GM18858 (cell line): ENCODE measurements at regions not wholly inside any gene's neighbourhood (a gene's known extent, or its start where the extent isn't known, plus 50 kb on each side); places are given as distances from the start of the nearest gene placed in this dataset.

Source experiments
- ATAC-seq: cut with Tn5 transposase; IDR thresholded peaks from one replicate; pipeline ENCODE4 v1.9.1; 2021; ENCODE audit not compliant: unreplicated experiment

DNA sequence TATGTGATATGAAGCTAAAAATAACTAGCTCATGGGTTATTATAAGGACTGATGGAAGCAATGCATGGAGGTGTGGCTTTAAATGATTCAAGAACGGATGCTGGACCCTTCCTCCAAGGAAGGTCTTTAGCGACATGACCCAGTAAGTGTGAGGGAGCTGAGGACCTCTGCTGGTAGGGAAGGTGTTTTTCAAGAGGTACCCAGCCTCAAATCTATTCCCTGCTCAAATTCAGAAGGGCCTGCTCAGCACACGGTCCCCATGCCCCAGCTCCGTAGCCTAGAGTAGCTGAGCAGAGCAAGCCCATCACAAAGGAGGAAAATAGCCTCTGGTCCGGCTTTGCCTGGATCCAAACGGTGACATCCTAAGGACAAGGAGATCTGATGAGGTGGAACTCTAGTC is 266.2 kb upstream of the IGF1R start:
- no peak for ATAC-seq

DNA sequence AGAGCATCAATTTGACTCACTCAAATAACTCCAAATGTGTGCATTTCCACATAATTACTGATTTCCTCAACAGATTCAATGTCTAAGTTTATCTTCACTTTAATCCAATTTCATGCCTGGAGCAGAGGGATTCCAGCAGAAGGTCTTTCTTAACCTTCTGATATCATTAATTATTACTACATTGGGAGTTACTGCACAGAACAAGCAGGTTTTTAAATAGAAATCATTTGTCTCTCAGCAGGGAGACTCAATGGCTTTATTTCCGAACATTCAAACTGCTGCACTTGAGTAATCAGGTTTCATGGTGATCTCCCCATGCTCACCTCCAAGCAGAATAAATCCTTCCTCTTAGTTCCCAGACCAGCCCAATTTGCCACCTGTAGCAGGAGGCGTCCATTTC is 264.8 kb upstream of the IGF1R start:
- ATAC-seq = no peak

DNA sequence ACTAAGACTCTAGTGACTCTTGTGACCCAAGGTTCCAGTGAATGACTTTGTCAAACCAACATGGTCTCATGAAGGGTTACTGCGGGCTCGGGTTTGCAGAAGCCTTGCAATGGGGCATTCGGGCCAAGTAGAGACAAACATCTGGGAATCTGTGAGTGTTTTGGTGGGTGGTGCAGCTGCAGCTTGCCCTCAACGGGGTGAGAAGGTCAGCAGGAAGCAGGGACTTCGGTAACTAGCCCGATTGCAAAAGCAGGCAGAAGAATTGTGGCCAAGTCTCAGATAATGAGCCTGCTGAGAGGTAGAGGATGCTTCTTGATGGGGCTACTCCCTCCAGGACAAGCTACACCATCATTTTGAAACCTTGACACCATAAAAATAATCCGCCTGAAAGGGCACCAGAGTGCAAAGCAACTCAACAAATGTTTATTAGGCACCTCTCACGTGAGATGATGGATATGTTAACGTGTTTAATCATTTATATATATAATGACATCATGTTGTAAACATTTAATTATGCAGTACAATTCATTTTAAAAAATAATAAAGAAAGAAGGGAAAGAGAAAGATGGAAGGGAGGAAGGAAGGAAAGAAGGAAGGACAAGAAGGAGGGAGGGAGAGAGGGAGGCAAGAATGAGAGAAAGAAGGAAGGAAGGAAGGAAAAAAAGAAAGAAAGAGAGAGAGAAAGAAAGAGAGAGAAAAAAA is 263.9 kb upstream of the IGF1R start:
- no peak for ATAC-seq

DNA sequence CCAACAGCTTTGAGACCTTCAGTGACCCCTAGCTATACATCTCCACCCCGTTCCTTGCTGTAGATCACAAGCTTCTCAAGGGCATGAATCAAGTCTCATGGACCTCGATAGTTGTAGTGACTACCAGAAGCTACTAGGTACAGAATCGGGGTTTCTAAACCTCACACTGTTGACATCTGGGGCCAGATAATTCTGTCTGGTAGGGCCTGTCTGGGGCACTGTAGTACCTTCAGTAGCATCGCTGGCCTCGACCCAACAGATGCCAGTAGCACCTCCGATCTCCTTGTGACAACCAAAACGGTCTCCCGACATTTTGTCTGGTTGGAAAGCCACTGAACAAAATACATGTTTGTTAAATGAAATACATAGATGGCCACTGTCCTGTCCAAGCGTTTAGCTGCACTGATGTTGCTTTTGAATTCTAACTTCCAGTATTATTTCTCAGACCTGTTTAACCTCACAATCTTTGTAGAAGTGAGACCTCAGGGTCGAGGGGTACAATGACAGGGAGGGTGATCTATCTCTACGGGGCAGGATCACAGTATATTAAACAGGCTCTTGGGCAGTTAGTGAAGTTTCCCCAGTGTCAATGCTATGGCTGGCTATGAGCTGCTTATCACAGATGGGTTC is 262.5 kb upstream of the IGF1R start:
- ATAC-seq = no peak

DNA sequence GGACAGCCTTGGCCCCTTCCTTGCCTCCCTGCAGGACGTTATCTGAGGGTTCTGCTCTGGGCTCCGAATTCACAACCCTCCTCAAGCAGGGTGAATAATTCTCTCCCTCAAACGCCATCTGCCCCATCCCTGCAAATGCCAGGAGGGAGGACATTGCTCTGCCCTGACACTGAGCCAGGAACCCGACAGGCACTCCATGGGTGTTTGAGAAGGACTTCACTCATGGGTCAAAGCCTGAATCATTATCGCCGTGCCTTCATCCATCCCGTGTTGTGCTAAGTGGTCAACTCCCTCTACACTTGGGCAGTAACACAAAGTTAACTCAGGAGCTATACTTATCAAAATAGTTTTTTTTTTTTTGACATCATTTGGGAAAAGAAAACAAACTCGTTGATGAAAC is 261.8 kb upstream of the IGF1R start:
- no peak for ATAC-seq

DNA sequence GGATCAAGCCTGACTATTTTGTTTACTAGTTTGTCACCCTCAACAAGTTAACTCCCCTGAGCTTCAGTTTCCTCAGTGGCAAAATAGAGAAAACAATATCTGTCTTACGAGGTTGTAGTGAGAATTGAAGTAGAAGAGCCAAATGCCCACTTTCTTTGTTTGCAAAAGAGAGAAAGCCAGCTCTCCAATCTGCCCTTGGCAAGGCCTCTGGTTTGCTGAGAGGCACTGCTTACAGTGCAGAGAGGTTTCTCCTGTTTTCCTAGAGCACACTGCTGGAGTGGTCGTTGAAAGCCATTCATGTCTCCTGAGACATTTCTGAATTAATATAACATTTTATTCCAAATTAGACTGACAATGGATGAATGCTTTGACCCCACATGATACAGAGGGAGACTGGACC is 260.5 kb upstream of the IGF1R start:
- ATAC-seq = no peak

DNA sequence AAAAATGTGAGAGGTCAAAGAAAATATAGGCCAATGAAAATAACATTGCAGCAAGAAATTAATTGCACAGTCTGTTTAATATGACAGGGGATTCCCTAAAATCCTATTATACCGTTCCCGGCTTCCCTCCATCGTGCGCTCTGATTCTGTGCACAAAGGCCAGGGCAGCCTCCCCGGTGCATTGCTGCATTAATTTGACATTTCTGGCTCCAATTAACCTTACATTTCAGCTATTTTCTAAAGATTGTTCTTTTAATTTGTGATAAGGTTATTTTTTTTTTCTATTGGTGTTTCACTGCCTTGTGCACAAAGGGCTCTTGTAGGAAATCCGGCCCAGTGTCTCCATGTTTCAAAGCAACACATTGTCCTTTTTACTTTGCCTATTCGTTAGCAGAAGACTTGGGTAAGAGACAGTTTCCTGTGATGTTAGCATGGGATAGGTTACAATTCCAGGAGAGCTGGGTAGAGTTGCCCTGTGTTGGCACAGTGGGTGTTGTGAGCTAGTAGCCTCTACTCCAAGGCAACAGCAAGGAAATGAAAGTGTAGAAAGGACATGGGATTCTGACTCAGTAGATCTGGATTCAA is 257.3 kb upstream of the IGF1R start:
- no peak for ATAC-seq

DNA sequence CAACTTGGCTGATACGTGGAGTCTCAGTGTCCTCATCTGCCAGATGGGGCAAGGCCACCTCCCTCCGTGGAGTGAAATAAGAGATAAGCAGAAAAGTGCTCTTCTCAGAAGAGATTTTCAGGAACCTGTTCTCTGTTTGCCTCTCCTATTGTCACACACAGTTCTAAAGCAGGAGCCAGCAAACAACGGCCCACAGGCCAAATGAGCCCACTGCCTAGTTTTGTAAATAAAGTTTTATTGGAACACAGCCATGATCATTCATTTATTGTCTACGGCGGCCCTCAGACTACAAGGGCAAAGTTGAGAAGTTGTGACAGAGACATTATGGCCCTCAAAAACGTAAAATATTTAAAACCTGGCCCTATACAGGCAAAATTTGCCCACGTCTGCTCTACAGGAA is 256.8 kb upstream of the IGF1R start:
- ATAC-seq = no peak

DNA sequence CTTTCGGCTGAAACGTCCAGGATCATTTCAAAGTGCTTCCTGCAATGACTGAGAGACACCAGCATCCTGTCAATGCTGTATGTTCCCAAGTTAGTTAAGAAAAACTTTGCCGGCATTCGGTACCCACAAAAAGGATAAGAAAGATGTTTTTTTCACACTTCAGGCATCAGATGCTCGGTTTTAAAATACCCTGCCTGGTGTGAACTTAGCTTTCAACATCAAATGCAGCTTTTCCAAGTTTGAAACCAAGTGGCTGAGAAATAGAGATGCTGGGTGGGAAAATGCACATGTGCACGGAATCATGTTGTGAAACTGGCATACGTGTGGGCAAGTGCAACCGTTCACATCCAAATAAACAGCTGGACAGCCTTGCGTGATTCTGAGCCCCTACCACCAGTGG is 254.9 kb upstream of the IGF1R start:
- no peak for ATAC-seq

DNA sequence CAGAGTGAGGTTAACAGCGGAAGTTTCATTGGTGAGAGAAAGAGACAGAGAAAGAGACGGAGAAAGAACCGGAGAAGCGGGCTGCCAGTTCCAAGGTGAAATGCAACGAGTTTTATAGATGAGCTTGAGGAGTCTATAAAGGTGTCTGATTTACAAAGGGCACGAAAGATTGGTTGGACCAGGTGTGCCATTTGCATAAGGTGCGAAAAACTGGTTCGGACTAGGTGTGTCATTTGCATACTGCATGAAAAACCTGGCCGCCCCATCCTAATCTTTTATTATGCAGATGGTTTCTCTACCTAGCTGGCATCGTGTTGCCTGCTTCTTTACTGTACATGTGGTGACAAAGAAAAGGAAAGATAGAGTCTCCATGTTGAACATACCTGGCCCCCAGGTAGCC is 253.8 kb upstream of the IGF1R start:
- no peak for ATAC-seq

DNA sequence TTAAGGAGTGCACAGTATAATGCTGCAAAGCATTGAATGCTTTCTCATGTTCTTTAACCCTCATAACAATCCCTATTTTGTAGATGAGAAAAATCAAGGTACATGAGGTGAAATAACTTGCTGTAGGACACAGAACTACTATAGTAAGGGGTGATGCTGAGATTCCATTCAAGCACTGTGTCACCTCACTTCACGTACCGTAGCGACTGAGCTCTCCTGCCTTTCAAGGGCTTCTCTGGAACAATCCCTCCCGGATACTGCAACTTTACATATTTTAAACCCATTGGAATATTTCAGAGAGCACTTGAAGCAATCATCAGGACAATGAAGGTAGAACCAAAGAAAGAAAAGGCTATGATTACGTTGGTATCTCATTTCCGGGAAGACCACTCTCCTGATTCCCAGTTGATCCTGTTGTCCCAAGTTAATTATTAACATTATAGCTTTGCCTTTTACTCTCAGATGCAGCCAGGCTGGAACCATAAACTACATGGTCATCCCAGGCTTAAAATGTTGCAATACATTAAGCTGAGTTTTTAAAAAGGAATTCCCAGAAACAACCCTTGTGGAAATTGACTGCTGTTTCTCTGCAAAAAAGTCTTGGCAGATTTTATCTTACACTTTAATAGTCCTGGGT is 252.2 kb upstream of the IGF1R start:
- no peak for ATAC-seq

DNA sequence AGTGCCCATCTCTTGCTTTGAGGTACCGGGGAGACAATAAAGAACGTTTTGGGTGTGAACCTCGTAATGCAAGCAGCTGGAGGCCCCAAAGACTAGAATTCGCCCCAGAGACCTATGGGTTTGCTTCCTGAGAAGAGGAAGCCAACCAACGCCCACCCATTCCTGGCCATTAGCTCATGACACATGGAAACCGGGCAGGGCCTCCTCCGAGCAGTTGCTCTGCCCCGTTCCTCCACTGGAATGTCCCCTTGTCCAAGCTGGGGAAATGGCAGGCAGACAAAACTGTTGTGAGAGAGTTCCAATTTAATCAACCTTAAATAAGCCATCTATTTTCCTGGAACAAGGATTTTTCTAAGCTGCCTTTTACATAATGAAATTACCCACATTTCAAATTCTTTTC is 250.9 kb upstream of the IGF1R start:
- no peak for ATAC-seq

DNA sequence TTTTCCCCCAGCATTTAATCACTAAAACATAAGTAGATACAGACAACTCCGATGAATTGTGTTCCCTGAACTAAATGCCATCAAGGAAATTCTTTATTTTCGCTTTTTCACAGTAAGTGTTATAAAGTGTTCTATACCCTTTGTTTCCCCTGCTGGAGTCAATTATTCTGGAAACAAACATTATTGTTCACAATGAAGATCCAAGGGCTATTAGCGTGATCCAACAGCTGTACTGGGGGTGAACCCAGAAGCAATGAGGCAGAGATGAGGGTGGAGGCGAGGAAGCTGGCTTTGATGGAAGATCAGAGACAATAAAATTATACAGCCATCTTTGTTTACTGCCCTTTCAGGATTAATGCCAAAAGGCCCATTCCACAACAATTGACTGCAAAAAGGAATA is 250.3 kb upstream of the IGF1R start:
- no peak for ATAC-seq

DNA sequence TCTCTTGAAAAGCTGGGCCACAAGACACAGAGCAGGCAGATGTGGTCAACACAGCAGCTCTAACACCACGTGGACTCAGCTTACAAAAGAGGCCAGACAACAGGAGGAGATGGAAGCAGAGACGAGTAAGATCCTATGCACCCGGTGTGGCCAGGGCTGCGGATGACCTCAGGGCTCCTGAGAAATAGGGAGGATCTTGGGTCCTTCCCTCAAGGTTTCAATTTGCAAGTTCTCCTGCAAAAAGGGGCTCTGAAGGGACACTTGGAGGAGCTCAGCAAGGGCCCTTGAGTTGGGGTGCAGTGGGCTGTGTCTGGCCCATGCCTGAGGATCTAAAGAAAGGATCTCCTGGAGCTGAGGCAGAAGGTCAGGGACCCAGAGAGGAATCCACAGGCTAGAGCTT is 249.5 kb upstream of the IGF1R start:
- ATAC-seq = no peak

DNA sequence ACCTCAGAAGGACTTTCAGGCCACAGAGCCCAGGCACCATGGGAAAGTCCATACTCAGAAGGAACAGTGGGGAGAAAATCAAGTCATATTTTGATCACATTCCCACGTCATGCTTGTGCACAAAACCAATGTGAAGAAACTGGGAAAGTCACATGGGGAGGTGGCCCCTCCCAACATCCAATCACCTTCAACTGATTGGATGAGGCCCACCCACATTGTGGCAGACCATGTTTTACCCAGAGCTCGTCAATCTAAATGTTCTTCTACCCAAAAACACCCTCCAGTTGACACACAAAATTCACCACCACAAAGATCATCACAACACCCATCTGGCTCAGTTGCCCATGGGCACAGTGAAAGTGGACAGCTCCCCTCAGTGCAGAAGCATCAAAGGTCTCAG is 248.2 kb upstream of the IGF1R start:
- no peak for ATAC-seq

DNA sequence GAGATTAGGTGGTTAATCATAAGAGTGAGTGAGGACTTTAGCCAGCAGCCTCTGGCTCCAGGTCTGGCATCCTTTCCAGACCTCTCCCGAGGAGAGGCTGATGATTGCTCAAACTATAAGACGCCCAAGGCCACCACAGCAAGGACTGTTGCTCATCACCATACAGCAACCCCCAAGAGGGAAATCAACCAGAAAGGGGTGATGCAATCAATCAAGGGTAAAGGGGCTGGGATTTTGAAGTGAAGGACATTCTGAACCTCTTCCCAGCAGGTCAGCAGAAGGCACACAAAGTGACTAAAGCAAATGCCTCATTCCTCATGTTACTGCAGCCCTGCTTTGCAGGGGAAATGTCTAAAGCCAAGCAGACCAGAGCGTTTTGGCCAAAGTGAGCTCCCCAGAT is 247.3 kb upstream of the IGF1R start:
- ATAC-seq = no peak

DNA sequence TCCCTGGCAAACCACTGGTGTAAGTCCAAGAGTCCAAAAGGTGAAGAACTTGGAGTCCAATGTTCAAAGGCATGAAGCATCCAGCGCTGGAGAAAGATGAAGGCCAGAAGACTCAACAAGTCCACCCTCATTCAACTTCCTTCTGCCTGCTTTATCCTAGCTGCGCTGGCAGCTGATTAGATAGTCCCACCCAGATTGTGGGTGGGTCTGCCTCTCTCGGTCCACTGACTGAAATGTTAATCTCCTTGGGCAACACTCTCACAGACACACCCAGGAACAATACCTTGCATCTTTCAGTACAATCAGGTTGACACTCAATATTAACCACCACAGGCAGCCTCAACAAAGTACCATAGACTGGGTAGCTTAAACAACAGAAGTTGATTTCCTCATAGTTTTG is 245.9 kb upstream of the IGF1R start:
- ATAC-seq = no peak

DNA sequence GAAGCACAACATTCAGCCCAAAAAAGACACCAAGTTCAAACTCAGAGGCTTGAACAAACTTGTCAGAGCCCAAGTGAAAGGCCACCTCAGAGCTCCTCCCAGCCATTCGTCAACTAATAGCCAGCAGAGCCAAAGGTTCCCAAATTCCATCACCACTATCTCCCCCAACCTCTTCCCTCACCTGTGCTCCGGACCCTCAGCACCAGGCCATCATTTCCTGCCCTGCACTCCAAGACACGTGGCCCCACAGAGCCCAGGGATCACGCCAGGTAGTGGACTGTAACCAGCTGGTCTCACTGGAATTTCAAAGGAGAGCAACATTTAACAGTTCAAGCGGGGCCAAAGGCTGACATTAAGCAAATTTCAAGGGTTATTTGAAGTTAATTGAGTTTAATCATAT is 245.2 kb upstream of the IGF1R start:
- ATAC-seq = no peak

DNA sequence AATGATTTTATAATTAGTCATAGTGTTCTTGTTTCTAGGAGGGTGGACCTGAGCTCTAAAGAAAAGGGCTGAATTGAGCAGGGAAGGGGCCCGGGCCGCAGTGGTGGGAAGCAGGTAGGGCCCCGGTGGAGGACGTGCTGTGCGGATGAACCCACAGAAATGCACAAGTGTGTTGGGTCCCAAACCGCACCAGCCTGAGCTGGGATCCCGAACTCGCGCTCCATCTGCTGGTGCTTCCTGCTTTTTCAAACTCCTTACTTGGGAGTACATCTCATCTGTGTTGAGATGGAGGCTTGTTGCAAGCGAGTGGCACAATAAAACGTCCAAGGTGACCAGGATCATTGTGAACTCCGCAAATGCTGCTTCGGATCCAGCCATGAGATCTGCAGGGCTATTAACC is 244.8 kb upstream of the IGF1R start:
- no peak for ATAC-seq

DNA sequence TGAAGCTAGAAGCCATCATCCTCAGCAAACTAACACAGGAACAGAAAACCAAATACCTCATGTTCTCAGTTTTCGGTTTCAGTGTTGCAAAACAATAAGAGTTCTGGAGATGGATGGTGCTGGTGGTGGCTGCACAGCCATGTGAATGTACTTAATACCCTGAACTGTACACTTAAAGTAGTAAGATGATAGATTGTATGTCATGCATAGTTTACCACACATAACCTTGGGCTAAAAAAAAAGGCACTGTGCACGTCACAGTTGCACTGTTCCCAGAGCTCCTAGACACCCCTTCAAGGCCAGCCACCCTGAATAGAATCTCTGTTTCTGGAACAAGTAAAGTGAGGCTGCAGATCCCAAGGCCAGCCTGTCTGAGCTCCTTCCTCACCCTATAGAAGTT is 243.3 kb upstream of the IGF1R start:
- no peak for ATAC-seq

DNA sequence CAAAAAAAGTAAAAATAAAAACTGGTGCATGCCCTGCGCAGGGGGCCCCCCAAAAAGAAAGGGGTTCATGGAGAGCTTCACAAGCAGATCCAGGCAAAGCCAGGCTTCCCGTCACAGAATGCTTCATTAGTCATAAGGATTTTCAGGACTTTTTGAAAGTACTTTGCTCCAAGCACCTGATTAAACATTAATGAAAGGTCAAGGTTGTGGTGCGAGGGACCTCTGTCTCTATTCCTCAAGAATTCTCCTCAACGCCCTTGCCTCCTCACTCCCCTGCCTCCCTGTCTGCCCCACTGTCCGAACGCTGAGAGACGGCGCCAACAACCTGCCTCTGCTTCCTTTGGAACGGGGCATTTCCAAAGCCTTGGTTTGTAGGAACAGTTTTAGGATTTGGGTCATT is 240.1 kb upstream of the IGF1R start:
- no peak for ATAC-seq

DNA sequence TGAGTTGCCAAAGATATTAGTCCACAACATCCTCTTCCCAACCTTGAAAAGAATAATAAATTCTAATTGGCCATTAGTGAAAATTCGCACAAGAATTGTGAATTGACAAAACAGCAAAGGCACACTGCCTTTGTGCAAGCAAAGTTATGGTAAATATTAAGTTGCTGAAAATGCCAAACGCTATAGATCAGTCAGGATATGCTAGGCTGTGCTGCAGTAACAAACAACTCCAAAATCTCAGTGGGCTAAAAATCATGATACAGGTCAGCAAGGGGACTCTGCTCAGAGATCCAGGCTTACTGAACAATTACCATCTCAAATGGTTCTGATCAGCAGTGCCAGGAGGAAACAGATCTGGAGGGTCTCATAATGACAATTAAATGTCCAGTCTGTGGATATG is 238.0 kb upstream of the IGF1R start:
- no peak for ATAC-seq
